ENCODE measurements at regions not wholly inside any gene's neighbourhood (a gene's known extent, or its start where the extent isn't known, plus 50 kb on each side); places are given as distances from the start of the nearest gene placed in this dataset.

DNA sequence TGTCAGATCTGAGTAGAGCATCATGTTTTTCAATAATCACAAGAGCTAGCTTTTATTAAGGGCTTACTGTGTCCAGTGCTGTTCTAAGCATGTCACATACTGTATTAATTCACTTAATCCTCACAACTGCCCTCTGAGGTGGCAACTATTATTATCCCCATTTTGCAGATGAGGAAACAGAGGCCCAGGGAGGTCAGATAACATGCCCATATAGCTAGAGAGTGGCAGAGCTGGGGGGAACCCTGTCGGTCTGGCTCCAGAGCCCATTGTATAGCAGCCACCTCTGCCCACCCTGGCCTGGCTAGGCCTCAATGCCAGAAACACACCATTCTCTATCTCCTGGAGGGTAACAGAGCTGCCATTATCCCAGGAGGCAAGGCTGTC is 113.2 kb downstream of the B3GNT2 start:
- ChIA-PET CTCF (interaction anchor here (0.9 to 3.0 kb wide), 10 partner anchors 9 to 316 kb away, joined by 3 to 24 read pairs (median 4); no protein-coding TSS in a partner anchor), POLR2A (no interaction called here)
- no peak for DNase-seq (ENCODE audit: low spot score)
- H3K27me3 Mint-ChIP-seq (ENCODE audit: low read depth), result no peaks in the 10 kb centered on the region; the same call in none of the 2 replicates
- H3K9me3 Mint-ChIP-seq, result no peaks in the 10 kb centered on the region
- no peak overlapping the region for H3K27ac Mint-ChIP-seq
- H3K36me3 Mint-ChIP-seq, result no peaks in the 10 kb centered on the region
- H3K4me1 Mint-ChIP-seq, result peaks cover 61% of the 10 kb centered on the region
- H3K4me3 Mint-ChIP-seq, result no peak overlapping the region
- TF ChIP-seq ZNF423 (CRISPR knock-in tag; IDR thresholded peaks at IDR 0.05), result no peak
- TF ChIP-seq GTF2I (CRISPR knock-in tag; conservative IDR thresholded peaks at IDR 0.05), result 0 out of 2 replicates have a peak, but pooled peaks have one; percentile 64
- ATAC-seq, result no peak

DNA sequence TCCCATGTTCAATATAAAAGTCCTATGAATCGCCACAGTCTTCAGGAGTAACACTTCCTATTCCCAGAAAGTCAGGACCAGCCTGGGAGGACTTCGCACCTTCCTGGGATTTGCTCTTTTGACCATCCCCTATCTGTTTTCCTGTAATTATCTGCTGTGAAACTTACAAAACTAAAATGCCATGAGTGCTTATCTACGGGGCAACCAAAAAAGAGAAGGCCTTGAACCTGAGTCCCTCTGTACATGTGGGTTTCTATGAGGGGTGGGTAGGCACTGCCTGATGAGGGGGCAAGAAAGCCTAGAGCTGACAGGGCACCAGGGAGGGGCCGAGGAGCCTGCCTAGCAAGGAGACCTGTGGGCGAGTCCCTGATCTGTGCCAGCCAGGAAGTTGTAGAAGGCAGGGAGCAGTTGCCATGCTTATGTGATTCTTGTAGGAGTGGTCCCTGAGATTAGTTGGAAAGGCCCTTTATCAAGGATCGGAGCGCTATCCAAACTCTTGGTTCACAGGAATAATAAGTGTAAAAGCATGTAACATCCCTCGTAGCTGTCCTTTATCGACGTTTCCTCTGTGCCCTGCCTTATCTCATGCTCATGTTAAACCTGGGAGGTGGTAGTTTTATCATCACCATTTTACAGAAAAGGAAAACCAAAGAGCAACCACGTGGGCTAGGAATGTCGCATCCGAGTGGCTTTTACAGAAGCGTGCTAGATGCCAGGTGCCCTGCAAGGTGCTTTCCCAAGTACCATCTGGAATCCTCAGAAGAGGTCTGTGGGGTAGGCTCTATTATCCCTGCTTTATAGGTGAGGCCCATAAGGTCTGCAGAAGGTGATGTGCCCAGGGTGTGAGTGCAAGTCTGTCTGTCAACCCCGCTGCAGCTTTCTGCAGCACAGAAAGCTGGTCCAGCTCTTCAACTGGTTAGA is 111.8 kb downstream of the B3GNT2 start:
- DNase-seq (ENCODE audit: low spot score), result no peak
- no peak overlapping the region for H3K4me3 Mint-ChIP-seq
- no peaks in the 10 kb centered on the region for H3K36me3 Mint-ChIP-seq
- ATAC-seq, result no peak
- CTCF ChIA-PET, result interaction anchor here (3.0 kb wide), 1 partner anchor 8 kb away, joined by 24 read pairs; no protein-coding TSS in a partner anchor
- H3K27me3 Mint-ChIP-seq (ENCODE audit: low read depth), result peaks cover 7% of the 10 kb centered on the region
- no peaks in the 10 kb centered on the region for H3K9me3 Mint-ChIP-seq
- peak overlapping the region; percentile 18; the same call in 1 of the 2 replicates for H3K27ac Mint-ChIP-seq
- TF ChIP-seq PRDM15 (CRISPR knock-in tag; IDR thresholded peaks at IDR 0.05), result no peak
- TF ChIP-seq, protein P1, sequence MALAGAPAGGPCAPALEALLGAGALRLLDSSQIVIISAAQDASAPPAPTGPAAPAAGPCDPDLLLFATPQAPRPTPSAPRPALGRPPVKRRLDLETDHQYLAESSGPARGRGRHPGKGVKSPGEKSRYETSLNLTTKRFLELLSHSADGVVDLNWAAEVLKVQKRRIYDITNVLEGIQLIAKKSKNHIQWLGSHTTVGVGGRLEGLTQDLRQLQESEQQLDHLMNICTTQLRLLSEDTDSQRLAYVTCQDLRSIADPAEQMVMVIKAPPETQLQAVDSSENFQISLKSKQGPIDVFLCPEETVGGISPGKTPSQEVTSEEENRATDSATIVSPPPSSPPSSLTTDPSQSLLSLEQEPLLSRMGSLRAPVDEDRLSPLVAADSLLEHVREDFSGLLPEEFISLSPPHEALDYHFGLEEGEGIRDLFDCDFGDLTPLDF (CRISPR knock-in tag; IDR thresholded peaks at IDR 0.05), result no peak
- TF ChIP-seq ZNF416 (CRISPR knock-in tag; IDR thresholded peaks at IDR 0.05), result no peak
- TF ChIP-seq ZNF121 (CRISPR knock-in tag; IDR thresholded peaks at IDR 0.05), result no peak
- no peak for TF ChIP-seq FOXP1 (CRISPR knock-in tag; IDR thresholded peaks at IDR 0.05; ENCODE audit: borderline replicate concordance)
- TF ChIP-seq CREB1 (CRISPR knock-in tag; IDR thresholded peaks at IDR 0.05), result no peak
- TF ChIP-seq FOXK1 (CRISPR knock-in tag; IDR thresholded peaks at IDR 0.05), result no peak
- TF ChIP-seq, protein P2, sequence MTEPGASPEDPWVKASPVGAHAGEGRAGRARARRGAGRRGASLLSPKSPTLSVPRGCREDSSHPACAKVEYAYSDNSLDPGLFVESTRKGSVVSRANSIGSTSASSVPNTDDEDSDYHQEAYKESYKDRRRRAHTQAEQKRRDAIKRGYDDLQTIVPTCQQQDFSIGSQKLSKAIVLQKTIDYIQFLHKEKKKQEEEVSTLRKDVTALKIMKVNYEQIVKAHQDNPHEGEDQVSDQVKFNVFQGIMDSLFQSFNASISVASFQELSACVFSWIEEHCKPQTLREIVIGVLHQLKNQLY (CRISPR knock-in tag; IDR thresholded peaks at IDR 0.05), result no peak
- POLR2A ChIA-PET, result no interaction called here
- H3K4me1 Mint-ChIP-seq, result peaks cover 61% of the 10 kb centered on the region

GRCh38 chr2:62306751-62307468 is 111.0 kb downstream of the B3GNT2 start:
- H3K9me3 Mint-ChIP-seq, result no peaks in the 10 kb centered on the region
- DNase-seq (ENCODE audit: low spot score), result no peak
- H3K36me3 Mint-ChIP-seq, result no peaks in the 10 kb centered on the region
- CTCF ChIA-PET, result interaction anchor here (1.6 kb wide), 1 partner anchor 9 kb away, joined by 9 read pairs; no protein-coding TSS in a partner anchor
- no peak for ATAC-seq
- POLR2A ChIA-PET, result no interaction called here
- no peak for TF ChIP-seq HMGA2 (CRISPR knock-in tag; IDR thresholded peaks at IDR 0.05)
- H3K27ac Mint-ChIP-seq, result peak overlapping the region; percentile 18; the same call in 1 of the 2 replicates
- peaks cover 7% of the 10 kb centered on the region for H3K27me3 Mint-ChIP-seq (ENCODE audit: low read depth)
- peaks cover 61% of the 10 kb centered on the region for H3K4me1 Mint-ChIP-seq
- H3K4me3 Mint-ChIP-seq, result no peak overlapping the region

Measured in WTC11 (cell line).